Dedifferentiated amniotic fluid mesenchymal stem cell (primary cell): ENCODE measurements at regions not wholly inside any gene's neighbourhood (a gene's known extent, or its start where the extent isn't known, plus 50 kb on each side); places are given as distances from the start of the nearest gene placed in this dataset.

Source experiments
- DNase-seq: peaks from one replicate; pipeline ENCODE4 v3.0.0-alpha.2; 2016; ENCODE audit errors: extremely low spot score

- DNase-seq, result no peak
Measured at GRCh38 chr11:106216281-106216680, 138.8 kb downstream of the AASDHPPT start.

- no peak for DNase-seq
Measured at GRCh38 chr11:106217456-106217855, 140.0 kb downstream of the AASDHPPT start.

- DNase-seq, result no peak
Measured at GRCh38 chr11:106218106-106218505, 140.6 kb downstream of the AASDHPPT start.

GRCh38 chr11:106222626-106223025 is 145.2 kb downstream of the AASDHPPT start:
- DNase-seq, result no peak

GRCh38 chr11:106224172-106224571 is 146.7 kb downstream of the AASDHPPT start:
- no peak for DNase-seq

- DNase-seq, result no peak
Measured at GRCh38 chr11:106228996-106229395, 151.5 kb downstream of the AASDHPPT start.

- DNase-seq, result no peak
Measured at GRCh38 chr11:106231591-106231990, 154.1 kb downstream of the AASDHPPT start.

- no peak for DNase-seq
Measured at GRCh38 chr11:106233191-106233590, 155.7 kb downstream of the AASDHPPT start.

GRCh38 chr11:106234794-106235193 is 157.3 kb downstream of the AASDHPPT start:
- DNase-seq, result no peak

- DNase-seq, result no peak
Measured at GRCh38 chr11:106236295-106236694, 158.8 kb downstream of the AASDHPPT start.

- DNase-seq, result no peak
Measured at GRCh38 chr11:106238704-106239360, 161.4 kb downstream of the AASDHPPT start.

GRCh38 chr11:106241601-106242257 is 164.3 kb downstream of the AASDHPPT start:
- DNase-seq, result no peak

- no peak for DNase-seq
Measured at GRCh38 chr11:106242718-106243415, 165.4 kb downstream of the AASDHPPT start.

GRCh38 chr11:106246495-106246894 is 169.0 kb downstream of the AASDHPPT start:
- DNase-seq, result no peak

- DNase-seq, result no peak
Measured at GRCh38 chr11:106249617-106250239, 172.3 kb downstream of the AASDHPPT start.

GRCh38 chr11:106262852-106263251 is 185.4 kb downstream of the AASDHPPT start:
- DNase-seq, result no peak

- DNase-seq, result no peak
Measured at GRCh38 chr11:106263527-106263926, 186.1 kb downstream of the AASDHPPT start.

GRCh38 chr11:106271086-106271485 is 193.6 kb downstream of the AASDHPPT start:
- no peak for DNase-seq

- DNase-seq, result no peak
Measured at GRCh38 chr11:106271686-106272085, 194.2 kb downstream of the AASDHPPT start.

- no peak for DNase-seq
Measured at GRCh38 chr11:106275151-106275550, 197.7 kb downstream of the AASDHPPT start.

GRCh38 chr11:106276126-106276525 is 198.7 kb downstream of the AASDHPPT start:
- DNase-seq, result no peak

GRCh38 chr11:106276859-106277436 is 199.5 kb downstream of the AASDHPPT start:
- DNase-seq, result no peak
